Mucosa of stomach (tissue), 1 donor: ENCODE measurements at regions not wholly inside any gene's neighbourhood (a gene's known extent, or its start where the extent isn't known, plus 50 kb on each side); places are given as distances from the start of the nearest gene placed in this dataset.

Experiments used
- H3K27me3 ChIP-seq: one replicate; pipeline ENCODE4 v1.7.0; 2013; ENCODE audit warnings: mild to moderate bottlenecking, low read length; ENCODE audit not compliant: control insufficient read depth, insufficient read depth
- H3K36me3 ChIP-seq: one replicate; pipeline ENCODE4 v1.7.0; 2013; ENCODE audit warnings: low read length; ENCODE audit not compliant: control insufficient read depth, insufficient read depth
- H3K4me1 ChIP-seq: one replicate; pipeline ENCODE4 v1.7.0; 2013; ENCODE audit warnings: mild to moderate bottlenecking, low read length; ENCODE audit not compliant: control insufficient read depth, insufficient read depth
- H3K4me3 ChIP-seq: one replicate; pipeline ENCODE4 v1.7.0; 2013; ENCODE audit warnings: low read length
- H3K9ac ChIP-seq: one replicate; pipeline ENCODE4 v1.7.0; 2013; ENCODE audit warnings: mild to moderate bottlenecking, low read length, moderate library complexity
- H3K9me3 ChIP-seq: one replicate; pipeline ENCODE4 v1.7.0; 2013; ENCODE audit warnings: mild to moderate bottlenecking, low read length, moderate library complexity; ENCODE audit not compliant: control insufficient read depth
- donor health status: Pancreatic carcinoma.

- Histone ChIP-seq H3K9ac (no peak overlapping the region), H3K9me3 (no peaks in the 10 kb centered on the region), H3K36me3 (no peaks in the 10 kb centered on the region), H3K4me3 (no peak overlapping the region), H3K4me1 (no peaks in the 10 kb centered on the region), H3K27me3 (no peaks in the 10 kb centered on the region)
These were observed 85.0 kb downstream of the NUF2 start for GRCh38 chr1:163406772-163407171.

DNA sequence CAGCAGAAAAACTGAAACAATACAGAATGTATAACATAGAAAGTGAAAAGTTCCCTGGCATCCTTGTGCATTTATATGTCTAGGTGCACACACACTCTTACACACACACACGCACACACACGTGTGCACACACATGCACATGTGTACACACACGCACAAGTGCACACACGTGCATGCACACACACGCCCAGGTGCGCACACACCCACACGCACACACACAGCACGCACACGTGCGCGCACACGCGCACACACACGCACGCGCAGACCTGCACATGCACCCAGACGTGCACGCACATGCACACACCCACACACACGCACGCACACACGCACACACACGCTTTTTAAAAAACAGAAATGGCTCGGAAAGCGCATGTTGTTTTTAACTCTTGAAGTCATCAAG is 86.5 kb downstream of the NUF2 start:
- no peaks in the 10 kb centered on the region for H3K36me3 ChIP-seq
- H3K27me3 ChIP-seq: no peaks in the 10 kb centered on the region
- H3K9ac ChIP-seq: no peak overlapping the region
- no peaks in the 10 kb centered on the region for H3K4me1 ChIP-seq
- H3K9me3 ChIP-seq: no peaks in the 10 kb centered on the region
- no peak overlapping the region for H3K4me3 ChIP-seq

DNA sequence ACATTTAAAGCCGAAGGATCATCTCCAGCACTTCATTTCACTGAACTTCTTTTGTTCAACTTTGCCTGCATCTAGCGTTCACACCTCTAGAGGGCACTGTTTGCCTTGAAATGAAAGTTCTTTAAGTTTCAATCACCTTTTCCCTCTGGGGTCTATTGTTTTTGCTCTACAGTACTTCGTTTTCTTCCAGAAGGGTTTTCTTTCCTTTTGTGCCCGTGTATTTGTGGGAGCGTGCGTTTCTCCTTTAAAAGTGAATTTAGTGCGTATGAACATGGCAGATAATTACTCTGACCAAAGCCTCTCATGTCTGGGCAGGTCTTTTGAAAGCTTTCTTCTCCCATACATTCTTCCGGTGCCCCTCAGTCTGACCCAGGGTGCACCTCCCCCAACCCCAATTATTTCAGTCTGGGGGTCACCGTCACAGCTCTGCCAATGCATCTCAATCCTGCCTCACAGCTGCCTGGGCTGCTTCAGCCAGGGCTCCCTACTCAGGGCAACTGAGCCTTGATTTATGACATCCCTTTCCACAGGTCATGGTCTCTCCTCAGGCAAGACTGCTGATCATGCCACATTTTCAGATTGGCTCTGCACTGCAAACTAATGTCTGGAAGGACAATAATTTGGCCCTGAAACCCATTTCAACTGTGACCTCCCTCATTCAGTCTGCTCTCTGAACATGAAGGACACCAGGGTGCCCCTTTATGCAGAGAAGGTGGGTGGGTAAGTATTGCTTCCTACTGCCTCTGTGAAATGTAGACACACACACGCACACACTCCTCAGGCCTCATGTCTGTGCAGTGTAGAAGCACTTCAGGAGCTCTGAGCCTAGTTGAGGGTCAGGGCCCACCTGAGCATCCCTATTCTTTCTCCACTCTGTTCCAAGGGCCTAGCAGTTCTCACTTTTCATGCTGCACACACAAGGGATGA is 88.6 kb downstream of the NUF2 start:
- Histone ChIP-seq H3K4me1 (no peaks in the 10 kb centered on the region), H3K27me3 (no peaks in the 10 kb centered on the region), H3K9me3 (no peaks in the 10 kb centered on the region), H3K9ac (no peak overlapping the region), H3K36me3 (no peaks in the 10 kb centered on the region), H3K4me3 (no peak overlapping the region)

- H3K27me3 ChIP-seq: no peaks in the 10 kb centered on the region
- H3K9me3 ChIP-seq: no peaks in the 10 kb centered on the region
- H3K4me3 ChIP-seq: no peak overlapping the region
- no peaks in the 10 kb centered on the region for H3K36me3 ChIP-seq
- no peak overlapping the region for H3K9ac ChIP-seq
- H3K4me1 ChIP-seq: no peaks in the 10 kb centered on the region
These were observed 90.5 kb downstream of the NUF2 start for GRCh38 chr1:163412221-163412620.

- Histone ChIP-seq H3K36me3 (no peaks in the 10 kb centered on the region), H3K9ac (no peak overlapping the region), H3K4me3 (no peak overlapping the region), H3K9me3 (no peaks in the 10 kb centered on the region), H3K4me1 (no peaks in the 10 kb centered on the region), H3K27me3 (no peaks in the 10 kb centered on the region)
These were observed 93.0 kb downstream of the NUF2 start for GRCh38 chr1:163414778-163415177.

DNA sequence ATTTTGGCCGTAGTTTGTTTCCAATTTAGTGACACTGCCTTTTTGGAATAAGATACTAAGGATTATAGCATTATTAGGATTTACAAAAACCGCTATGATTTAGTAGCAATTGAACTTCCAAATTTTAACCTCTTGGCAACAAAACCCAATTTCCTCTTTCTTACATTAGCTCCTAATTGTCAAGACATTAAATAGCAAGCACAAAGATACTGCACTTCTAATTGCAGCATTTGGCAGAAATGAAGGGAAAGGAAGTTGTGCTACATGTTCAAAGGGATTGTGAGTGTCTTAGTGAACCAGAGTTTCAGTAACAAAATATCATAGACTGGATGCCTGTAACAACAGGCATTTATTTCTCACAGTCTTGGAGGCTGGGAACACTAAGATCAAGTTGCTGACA is 99.9 kb downstream of the NUF2 start:
- Histone ChIP-seq H3K4me1 (no peaks in the 10 kb centered on the region), H3K9ac (no peak overlapping the region), H3K4me3 (no peak overlapping the region), H3K27me3 (no peaks in the 10 kb centered on the region), H3K36me3 (no peaks in the 10 kb centered on the region), H3K9me3 (no peaks in the 10 kb centered on the region)

DNA sequence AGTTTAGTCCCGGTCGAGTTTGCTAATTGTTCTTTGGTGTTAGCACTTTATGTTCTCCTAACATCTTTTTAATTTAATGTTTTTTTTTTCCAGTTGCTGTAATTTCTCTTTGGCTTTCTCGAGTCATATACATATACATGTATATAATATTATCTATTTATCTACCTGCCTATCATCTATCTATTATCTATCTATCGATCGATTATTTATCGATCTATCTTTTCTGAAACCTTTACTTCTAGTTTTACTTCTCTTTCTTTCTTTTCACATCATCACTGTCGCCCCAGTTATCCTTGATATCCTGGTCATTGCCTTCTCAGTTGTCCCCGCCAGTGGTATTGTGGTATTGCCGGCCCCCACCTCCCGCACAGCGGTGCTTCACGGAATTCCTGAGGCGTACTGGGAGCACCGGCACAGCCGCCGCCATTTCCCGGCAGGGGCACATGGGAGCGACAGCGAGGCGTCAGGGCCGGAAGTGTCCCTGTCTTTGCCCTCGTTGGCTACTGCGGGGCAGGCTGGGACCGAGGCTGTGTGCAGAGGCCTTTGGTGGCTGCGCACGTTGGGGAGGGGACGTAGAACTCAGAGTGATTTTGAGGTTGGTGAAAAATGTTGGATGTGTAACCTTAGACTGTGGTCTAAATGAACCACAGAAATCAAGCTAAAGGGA is 101.1 kb downstream of the NUF2 start:
- no peaks in the 10 kb centered on the region for H3K9me3 ChIP-seq
- no peaks in the 10 kb centered on the region for H3K4me1 ChIP-seq
- no peaks in the 10 kb centered on the region for H3K36me3 ChIP-seq
- no peaks in the 10 kb centered on the region for H3K27me3 ChIP-seq
- no peak overlapping the region for H3K9ac ChIP-seq
- H3K4me3 ChIP-seq: no peak overlapping the region

GRCh38 chr1:163426505-163427251 is 104.9 kb downstream of the NUF2 start:
- no peaks in the 10 kb centered on the region for H3K36me3 ChIP-seq
- no peak overlapping the region for H3K4me3 ChIP-seq
- H3K27me3 ChIP-seq: no peaks in the 10 kb centered on the region
- H3K9me3 ChIP-seq: no peaks in the 10 kb centered on the region
- H3K9ac ChIP-seq: no peak overlapping the region
- no peaks in the 10 kb centered on the region for H3K4me1 ChIP-seq

DNA sequence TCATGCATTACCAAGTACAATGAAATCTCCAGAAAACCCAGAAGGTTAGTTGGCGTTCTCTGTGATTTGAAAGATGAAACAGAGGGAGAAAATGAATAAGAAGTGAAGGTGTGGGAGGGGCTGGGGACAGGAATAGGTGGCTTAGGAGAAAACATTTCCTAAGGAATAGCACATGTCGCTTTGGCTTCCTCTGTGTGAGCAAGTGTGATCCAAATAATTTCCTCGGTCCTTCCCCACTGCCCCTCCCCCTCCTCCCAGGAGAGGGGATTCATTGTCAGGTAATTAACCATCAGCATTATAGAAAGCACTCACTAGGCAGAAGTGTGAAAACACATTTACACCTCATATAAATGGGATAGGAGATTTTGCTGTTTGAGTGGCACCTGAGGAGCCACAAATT is 105.5 kb downstream of the NUF2 start:
- no peaks in the 10 kb centered on the region for H3K27me3 ChIP-seq
- H3K4me1 ChIP-seq: no peaks in the 10 kb centered on the region
- no peaks in the 10 kb centered on the region for H3K9me3 ChIP-seq
- no peak overlapping the region for H3K9ac ChIP-seq
- H3K4me3 ChIP-seq: no peak overlapping the region
- no peaks in the 10 kb centered on the region for H3K36me3 ChIP-seq

DNA sequence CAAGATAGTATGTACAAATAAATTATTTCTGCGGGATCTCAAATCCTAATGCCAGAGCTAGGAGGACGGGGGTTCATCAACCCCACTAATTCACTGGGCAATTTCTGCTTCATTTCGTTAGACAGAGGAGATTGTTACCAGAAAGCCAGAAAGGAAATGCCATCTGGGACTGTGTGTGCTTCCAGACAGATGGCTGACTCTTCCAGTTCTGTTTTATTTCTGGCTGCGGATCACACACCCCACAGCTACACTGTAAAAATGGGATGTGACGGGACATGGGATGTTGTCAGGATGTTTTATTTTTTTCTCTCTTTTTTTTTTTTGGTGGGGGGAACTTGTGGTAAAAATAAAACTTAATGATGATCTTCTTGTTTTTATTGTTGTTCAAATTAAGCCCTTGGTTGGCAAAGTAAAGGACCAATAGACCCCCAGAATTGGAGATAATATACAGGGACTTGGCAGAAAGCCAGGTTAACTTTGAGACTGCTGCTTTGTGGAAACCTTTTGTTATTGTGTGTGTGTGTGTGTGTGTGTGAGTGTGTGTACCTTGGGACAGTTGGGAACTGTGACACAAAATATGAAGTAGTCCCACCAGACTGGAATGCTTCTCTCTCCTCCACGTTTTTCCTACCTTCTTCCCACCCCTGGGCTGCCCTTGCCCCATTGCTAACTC is 114.5 kb downstream of the NUF2 start:
- Histone ChIP-seq H3K4me3 (no peak overlapping the region), H3K36me3 (no peaks in the 10 kb centered on the region), H3K9ac (no peak overlapping the region), H3K9me3 (no peaks in the 10 kb centered on the region), H3K4me1 (no peaks in the 10 kb centered on the region), H3K27me3 (no peaks in the 10 kb centered on the region)

- Histone ChIP-seq H3K9ac (no peak overlapping the region), H3K4me3 (no peak overlapping the region), H3K27me3 (no peaks in the 10 kb centered on the region), H3K36me3 (no peaks in the 10 kb centered on the region), H3K9me3 (no peaks in the 10 kb centered on the region), H3K4me1 (no peaks in the 10 kb centered on the region)
These were observed 117.7 kb downstream of the NUF2 start for GRCh38 chr1:163439471-163439870.
